HG03108 (cell line): ENCODE measurements at regions not wholly inside any gene's neighbourhood (a gene's known extent, or its start where the extent isn't known, plus 50 kb on each side); places are given as distances from the start of the nearest gene placed in this dataset.

Source experiments
- ATAC-seq: cut with Tn5 transposase; IDR thresholded peaks from one replicate; pipeline ENCODE4 v1.9.1; 2021; ENCODE audit warnings: moderate library complexity; ENCODE audit not compliant: unreplicated experiment

- no peak for ATAC-seq
Observed at GRCh38 chr16:85187447-85187846, 75.2 kb upstream of the CIBAR2 start.

GRCh38 chr16:85187886-85188285 is 75.6 kb upstream of the CIBAR2 start:
- no peak for ATAC-seq

- ATAC-seq: no peak
Observed at GRCh38 chr16:85188822-85189672, 76.8 kb upstream of the CIBAR2 start.

GRCh38 chr16:85190572-85190971 is 78.3 kb upstream of the CIBAR2 start:
- no peak for ATAC-seq

- ATAC-seq: no peak
Observed at GRCh38 chr16:85191341-85191965, 79.2 kb upstream of the CIBAR2 start.

GRCh38 chr16:85192238-85193114 is 80.2 kb upstream of the CIBAR2 start:
- no peak for ATAC-seq

- ATAC-seq: no peak
Observed at GRCh38 chr16:85193115-85193493, 80.8 kb upstream of the CIBAR2 start.

GRCh38 chr16:85193876-85194275 is 81.6 kb upstream of the CIBAR2 start:
- ATAC-seq: no peak

GRCh38 chr16:85194307-85195270 is 82.3 kb upstream of the CIBAR2 start:
- ATAC-seq: no peak

- no peak for ATAC-seq
Observed at GRCh38 chr16:85195271-85195647, 83.0 kb upstream of the CIBAR2 start.

- no peak for ATAC-seq
Observed at GRCh38 chr16:85195900-85196772, 83.9 kb upstream of the CIBAR2 start.

- no peak for ATAC-seq
Observed at GRCh38 chr16:85196976-85197375, 84.7 kb upstream of the CIBAR2 start.

- no peak for ATAC-seq
Observed at GRCh38 chr16:85197611-85198566, 85.6 kb upstream of the CIBAR2 start.

- ATAC-seq: no peak
Observed at GRCh38 chr16:85199069-85199725, 86.9 kb upstream of the CIBAR2 start.

- ATAC-seq: no peak
Observed at GRCh38 chr16:85199880-85200279, 87.6 kb upstream of the CIBAR2 start.

- no peak for ATAC-seq
Observed at GRCh38 chr16:85200471-85201278, 88.4 kb upstream of the CIBAR2 start.

- no peak for ATAC-seq
Observed at GRCh38 chr16:85201574-85201973, 89.3 kb upstream of the CIBAR2 start.
